ENCODE measurements at regions not wholly inside any gene's neighbourhood (a gene's known extent, or its start where the extent isn't known, plus 50 kb on each side); places are given as distances from the start of the nearest gene placed in this dataset.
"Not testable (repeated sequence)": the region's sequence is repeated elsewhere in the genome, so short reads cannot be mapped to it uniquely, and the experiment has no call there.

- not testable (repeated sequence) for H3K9me3 Mint-ChIP-seq; H3K27ac Mint-ChIP-seq; ATAC-seq (replicated peaks); H3K36me3 Mint-ChIP-seq (ENCODE audit: insufficient read depth); DNase-seq; H3K4me1 Mint-ChIP-seq (ENCODE audit: low read depth in 2 of 2); H3K4me3 Mint-ChIP-seq
- peaks cover 33 to 65% of the 10 kb centered on the region in 2 donors for H3K27me3 Mint-ChIP-seq
Observed at GRCh38 chr1:2851918-2852317, 50.4 kb upstream of the TTC34 start.

- peaks cover 3% of the 10 kb centered on the region for H3K36me3 Mint-ChIP-seq (ENCODE audit: insufficient read depth)
- peaks cover 19 to 49% of the 10 kb centered on the region in 2 donors for H3K27me3 Mint-ChIP-seq
Observed at GRCh38 chr1:2853711-2854110, 52.2 kb upstream of the TTC34 start.

GRCh38 chr1:2854151-2854550, 52.7 kb upstream of the TTC34 start:
- DNase-seq (no peak), ATAC-seq (replicated peaks) (no peak)
- H3K27me3 Mint-ChIP-seq, result peaks cover 15 to 45% of the 10 kb centered on the region in 2 donors
- peaks cover 0 to 3% of the 10 kb centered on the region in 2 donors for H3K4me1 Mint-ChIP-seq (ENCODE audit: low read depth in 2 of 2)
- H3K27ac Mint-ChIP-seq, result no peak overlapping the region
- H3K36me3 Mint-ChIP-seq (ENCODE audit: insufficient read depth), result peaks cover 3% of the 10 kb centered on the region
- no peaks in the 10 kb centered on the region for H3K9me3 Mint-ChIP-seq
- no peak overlapping the region for H3K4me3 Mint-ChIP-seq

More at GRCh38 chr1:2853711-2854110, 52.2 kb upstream of the TTC34 start:
- DNase-seq, result no peak
- Mint-ChIP-seq H3K9me3 (no peaks in the 10 kb centered on the region), H3K4me1 (ENCODE audit: low read depth in 2 of 2) (peaks cover 0 to 2% of the 10 kb centered on the region in 2 donors), H3K27ac (no peak overlapping the region), H3K4me3 (no peak overlapping the region)
- no peak for ATAC-seq (replicated peaks)

GRCh38 chr1:2854611-2855010, 53.1 kb upstream of the TTC34 start:
- Mint-ChIP-seq H3K4me1 (ENCODE audit: low read depth in 2 of 2) (peaks cover 0 to 3% of the 10 kb centered on the region in 2 donors), H3K36me3 (ENCODE audit: insufficient read depth) (peaks cover 3% of the 10 kb centered on the region), H3K4me3 (no peak overlapping the region), H3K27me3 (peaks cover 10 to 40% of the 10 kb centered on the region in 2 donors), H3K27ac (no peak overlapping the region), H3K9me3 (no peaks in the 10 kb centered on the region)
- no peak for ATAC-seq (replicated peaks)
- no peak for DNase-seq

GRCh38 chr1:2855206-2856065, 53.9 kb upstream of the TTC34 start:
- ATAC-seq (replicated peaks) (no peak), DNase-seq (no peak)
- Mint-ChIP-seq H3K9me3 (no peaks in the 10 kb centered on the region), H3K36me3 (ENCODE audit: insufficient read depth) (peaks cover 3% of the 10 kb centered on the region), H3K4me3 (no peak overlapping the region), H3K27ac (no peak overlapping the region), H3K27me3 (peaks cover 5 to 32% of the 10 kb centered on the region in 2 donors), H3K4me1 (ENCODE audit: low read depth in 2 of 2) (peaks cover 0 to 3% of the 10 kb centered on the region in 2 donors)

GRCh38 chr1:2856066-2856390, 54.5 kb upstream of the TTC34 start:
- no peak overlapping the region for H3K4me3 Mint-ChIP-seq
- ATAC-seq (replicated peaks), result no peak

GRCh38 chr1:2856676-2857375, 55.3 kb upstream of the TTC34 start:
- Mint-ChIP-seq H3K4me3 (no peak overlapping the region), H3K27me3 (peaks cover 0 to 18% of the 10 kb centered on the region in 2 donors), H3K36me3 (ENCODE audit: insufficient read depth) (peaks cover 3% of the 10 kb centered on the region), H3K4me1 (ENCODE audit: low read depth in 2 of 2) (peaks cover 0 to 3% of the 10 kb centered on the region in 2 donors), H3K27ac (no peak overlapping the region), H3K9me3 (no peaks in the 10 kb centered on the region)
- DNase-seq (no peak), ATAC-seq (replicated peaks) (no peak)

More at GRCh38 chr1:2856066-2856390, 54.5 kb upstream of the TTC34 start:
- H3K36me3 Mint-ChIP-seq (ENCODE audit: insufficient read depth), result peaks cover 3% of the 10 kb centered on the region
- peaks cover 0 to 3% of the 10 kb centered on the region in 2 donors for H3K4me1 Mint-ChIP-seq (ENCODE audit: low read depth in 2 of 2)
- no peak overlapping the region for H3K27ac Mint-ChIP-seq
- no peak for DNase-seq
- H3K27me3 Mint-ChIP-seq, result peaks cover 0 to 26% of the 10 kb centered on the region in 2 donors
- H3K9me3 Mint-ChIP-seq, result no peaks in the 10 kb centered on the region

GRCh38 chr1:2857521-2857920, 56.0 kb upstream of the TTC34 start:
- Mint-ChIP-seq H3K27me3 (peaks cover 0 to 16% of the 10 kb centered on the region in 2 donors), H3K9me3 (no peaks in the 10 kb centered on the region), H3K36me3 (ENCODE audit: insufficient read depth) (peaks cover 3% of the 10 kb centered on the region), H3K4me3 (no peak overlapping the region), H3K27ac (no peak overlapping the region), H3K4me1 (ENCODE audit: low read depth in 2 of 2) (peaks cover 0 to 3% of the 10 kb centered on the region in 2 donors)
- DNase-seq (no peak), ATAC-seq (replicated peaks) (no peak)

- peaks cover 0 to 7% of the 10 kb centered on the region in 2 donors for H3K27me3 Mint-ChIP-seq
- H3K4me3 Mint-ChIP-seq, result no peak overlapping the region
- peak overlapping the region in 1 of 2 donors; percentile 74 for H3K27ac Mint-ChIP-seq
- peaks cover 0 to 3% of the 10 kb centered on the region in 2 donors for H3K4me1 Mint-ChIP-seq (ENCODE audit: low read depth in 2 of 2)
- DNase-seq, result no peak
- ATAC-seq (replicated peaks), result no peak
- H3K9me3 Mint-ChIP-seq, result no peaks in the 10 kb centered on the region
- peaks cover 3% of the 10 kb centered on the region for H3K36me3 Mint-ChIP-seq (ENCODE audit: insufficient read depth)
Observed at GRCh38 chr1:2858676-2859075, 57.2 kb upstream of the TTC34 start.

- H3K27ac Mint-ChIP-seq, result peak overlapping the region; percentile 25 to 74
- ATAC-seq (replicated peaks) (no peak), DNase-seq (no peak)
- H3K4me3 Mint-ChIP-seq, result no peak overlapping the region
- H3K4me1 Mint-ChIP-seq (ENCODE audit: low read depth in 2 of 2), result peaks cover 0 to 3% of the 10 kb centered on the region in 2 donors
- peaks cover 3% of the 10 kb centered on the region for H3K36me3 Mint-ChIP-seq (ENCODE audit: insufficient read depth)
- no peaks in the 10 kb centered on the region for H3K9me3 Mint-ChIP-seq
- H3K27me3 Mint-ChIP-seq, result peaks cover 0 to under 1% of the 10 kb centered on the region in 2 donors
Observed at GRCh38 chr1:2859219-2859880, 57.9 kb upstream of the TTC34 start.

GRCh38 chr1:2859881-2860430, 58.5 kb upstream of the TTC34 start:
- no peak overlapping the region for H3K27ac Mint-ChIP-seq
- H3K9me3 Mint-ChIP-seq, result no peaks in the 10 kb centered on the region
- DNase-seq (no peak), ATAC-seq (replicated peaks) (no peak)
- H3K4me1 Mint-ChIP-seq (ENCODE audit: low read depth in 2 of 2), result peaks cover 0 to 3% of the 10 kb centered on the region in 2 donors
- H3K36me3 Mint-ChIP-seq (ENCODE audit: insufficient read depth), result peaks cover 3% of the 10 kb centered on the region
- H3K4me3 Mint-ChIP-seq, result no peak overlapping the region
- H3K27me3 Mint-ChIP-seq, result peaks cover 2 to 3% of the 10 kb centered on the region in 2 donors

GRCh38 chr1:2860476-2861142, 59.1 kb upstream of the TTC34 start:
- H3K27me3 Mint-ChIP-seq, result peaks cover 5 to 9% of the 10 kb centered on the region in 2 donors
- no peak for DNase-seq
- peaks cover 3% of the 10 kb centered on the region for H3K36me3 Mint-ChIP-seq (ENCODE audit: insufficient read depth)
- no peak for ATAC-seq (replicated peaks)
- no peak overlapping the region for H3K27ac Mint-ChIP-seq
- peaks cover 0 to 3% of the 10 kb centered on the region in 2 donors for H3K4me1 Mint-ChIP-seq (ENCODE audit: low read depth in 2 of 2)
- H3K9me3 Mint-ChIP-seq, result no peaks in the 10 kb centered on the region
- no peak overlapping the region for H3K4me3 Mint-ChIP-seq

All from effector memory CD8-positive, alpha-beta T cell (primary cell).